ENCODE measurements at regions not wholly inside any gene's neighbourhood (a gene's known extent, or its start where the extent isn't known, plus 50 kb on each side); places are given as distances from the start of the nearest gene placed in this dataset.

DNA sequence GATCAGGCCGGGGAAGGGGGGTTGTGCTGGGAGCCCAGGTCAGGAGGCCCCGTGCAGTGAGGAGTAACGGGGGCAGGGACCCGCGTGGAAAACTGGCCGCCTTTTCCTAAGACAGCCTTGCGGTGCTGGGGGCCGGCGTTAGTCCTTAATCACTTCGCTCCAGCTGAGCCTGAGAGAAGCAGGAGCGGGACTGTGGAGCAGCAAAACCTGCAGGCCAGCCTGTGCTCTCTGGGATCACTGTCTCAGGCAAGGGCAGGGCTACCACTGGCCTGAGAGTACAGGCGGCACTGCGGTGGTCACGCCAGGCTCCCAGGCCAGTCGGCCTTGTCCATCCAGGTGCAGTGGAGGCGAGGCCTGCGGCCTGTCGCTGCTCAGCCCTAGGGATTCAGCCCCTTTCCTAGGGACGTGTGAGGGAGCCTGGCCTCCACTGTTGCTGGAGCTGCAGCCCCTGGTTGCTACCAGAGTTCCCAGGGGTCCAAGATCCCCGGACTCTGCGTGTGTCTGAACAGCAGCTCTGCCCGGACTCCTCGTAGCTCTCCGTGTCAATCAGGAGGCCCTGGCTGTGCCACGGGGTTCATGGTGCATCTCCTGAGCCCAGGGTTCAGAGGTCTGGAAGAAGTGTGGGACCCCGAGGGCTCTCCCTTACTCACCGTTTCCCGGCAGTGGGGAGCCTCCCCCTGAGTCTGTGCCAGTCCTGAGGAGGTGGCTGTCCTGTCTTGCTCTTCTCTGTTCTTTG, 2141.7 kb upstream of the TENM3 start:
- peak in 1 of 3 donors; percentile 33 for DNase-seq
- WGBS: 82% methylated on average over 28 of the region's 28 CpGs
- Histone ChIP-seq H3K27ac (ENCODE audit: low read length) (no peak overlapping the region), H3K9me3 (ENCODE audit: control insufficient read depth, low read length) (no peaks in the 10 kb centered on the region), H3K4me3 (ENCODE audit: low read length) (no peak overlapping the region), H3K4me1 (ENCODE audit: control insufficient read depth, insufficient read depth, low read length) (no peaks in the 10 kb centered on the region), H3K27me3 (ENCODE audit: control insufficient read depth, insufficient read depth) (no peaks in the 10 kb centered on the region)
- peak in 1 of 2 donors; percentile 26 for ATAC-seq
- intact Hi-C loops (cut with DNase I): no loop called here

DNA sequence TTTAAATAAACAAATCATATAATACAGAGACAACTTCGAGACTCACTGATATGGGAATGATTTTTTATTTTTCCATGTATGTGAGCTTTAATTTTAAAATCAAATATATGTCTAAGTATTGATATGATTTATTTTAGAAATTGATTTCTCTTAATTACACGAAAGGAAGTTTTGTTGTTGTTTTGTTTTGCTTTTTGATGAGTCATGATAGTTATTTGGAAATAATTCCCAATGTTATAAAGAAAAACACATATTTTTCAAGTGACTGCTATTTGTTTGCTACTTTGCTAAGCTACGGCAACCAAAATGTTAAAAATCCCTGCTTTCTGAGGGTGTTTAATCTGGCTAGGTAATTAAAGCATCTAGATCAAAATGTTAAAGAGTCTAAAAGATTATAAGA, 2139.4 kb upstream of the TENM3 start:
- 78% methylated on average over 3 of the region's 3 CpGs for WGBS
- H3K9me3 ChIP-seq (ENCODE audit: control insufficient read depth, low read length): no peaks in the 10 kb centered on the region
- DNase-seq (no peak), ATAC-seq (no peak)
- H3K27me3 ChIP-seq (ENCODE audit: control insufficient read depth, insufficient read depth): no peaks in the 10 kb centered on the region
- intact Hi-C loops (cut with DNase I): no loop called here
- no peak overlapping the region for H3K27ac ChIP-seq (ENCODE audit: low read length)
- H3K4me1 ChIP-seq (ENCODE audit: control insufficient read depth, insufficient read depth, low read length): no peaks in the 10 kb centered on the region
- H3K4me3 ChIP-seq (ENCODE audit: low read length): no peak overlapping the region

DNA sequence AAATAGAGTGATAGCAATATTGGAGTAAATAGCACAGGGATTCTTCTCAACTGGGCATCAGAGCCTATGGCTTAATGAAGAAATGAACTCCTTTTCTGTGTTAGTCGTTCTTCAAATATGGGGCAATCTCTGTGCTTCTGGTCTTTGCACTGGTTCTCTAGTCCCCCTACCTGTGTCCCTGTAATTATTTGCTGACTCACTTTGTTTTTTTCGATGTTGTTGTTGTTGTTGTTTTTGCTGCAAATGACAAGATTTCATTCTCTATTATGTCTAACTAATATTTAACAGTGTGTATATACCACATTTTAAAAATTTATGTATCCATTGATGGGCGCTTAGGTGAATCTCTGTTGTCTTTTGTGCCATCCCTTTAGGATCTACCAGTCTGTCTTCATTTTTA, 2137.8 kb upstream of the TENM3 start:
- intact Hi-C loops (cut with DNase I): no loop called here
- Histone ChIP-seq H3K27ac (ENCODE audit: low read length) (no peak overlapping the region), H3K9me3 (ENCODE audit: control insufficient read depth, low read length) (no peaks in the 10 kb centered on the region), H3K4me1 (ENCODE audit: control insufficient read depth, insufficient read depth, low read length) (no peaks in the 10 kb centered on the region), H3K27me3 (ENCODE audit: control insufficient read depth, insufficient read depth) (no peaks in the 10 kb centered on the region), H3K4me3 (ENCODE audit: low read length) (no peak overlapping the region)
- WGBS: 82% methylated on average over 3 of the region's 3 CpGs
- DNase-seq: no peak
- no peak for ATAC-seq

DNA sequence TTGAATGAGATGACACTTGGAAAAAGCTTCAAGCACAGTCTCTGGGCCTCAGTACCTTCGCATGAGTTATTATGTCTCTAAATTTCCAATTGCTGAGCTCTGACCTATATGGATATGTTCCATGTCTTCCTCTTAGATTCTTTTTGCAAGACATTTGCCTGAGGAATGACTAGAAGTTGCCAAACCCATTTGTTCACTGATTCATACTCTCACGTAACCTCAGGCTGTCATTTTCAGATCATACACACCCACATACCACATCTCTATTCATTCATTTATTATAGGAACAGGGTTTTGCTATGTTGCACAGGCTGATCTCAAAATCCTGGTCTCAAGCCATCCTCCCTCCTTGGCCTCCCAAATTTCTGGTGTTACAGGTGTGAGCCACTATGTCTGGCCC, 2137.1 kb upstream of the TENM3 start:
- Histone ChIP-seq H3K27ac (ENCODE audit: low read length) (no peak overlapping the region), H3K9me3 (ENCODE audit: control insufficient read depth, low read length) (no peaks in the 10 kb centered on the region), H3K27me3 (ENCODE audit: control insufficient read depth, insufficient read depth) (no peaks in the 10 kb centered on the region), H3K4me1 (ENCODE audit: control insufficient read depth, insufficient read depth, low read length) (no peaks in the 10 kb centered on the region), H3K4me3 (ENCODE audit: low read length) (no peak overlapping the region)
- 84% methylated on average over 2 of the region's 2 CpGs for WGBS
- no peak for ATAC-seq
- intact Hi-C loops (cut with DNase I): no loop called here
- no peak for DNase-seq

DNA sequence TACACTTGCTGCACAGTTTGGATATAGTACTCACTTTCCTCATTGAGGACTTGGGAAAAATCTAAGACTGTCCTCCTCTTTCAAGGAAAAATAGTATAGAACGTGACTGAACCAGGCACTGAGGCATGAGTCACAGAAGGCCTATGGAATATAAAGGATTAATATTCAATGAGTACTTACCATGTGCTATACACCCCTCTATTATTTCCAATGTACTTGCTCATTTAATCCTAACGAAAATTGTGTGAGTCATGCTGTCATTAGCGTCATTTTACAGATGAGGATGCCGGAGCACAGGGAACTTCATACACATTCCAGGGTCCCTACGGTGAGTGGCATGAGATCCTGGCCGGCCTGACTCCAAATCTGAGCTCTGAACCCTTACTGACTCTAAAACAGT, 2136.2 kb upstream of the TENM3 start:
- Histone ChIP-seq H3K4me3 (ENCODE audit: low read length) (no peak overlapping the region), H3K27ac (ENCODE audit: low read length) (no peak overlapping the region), H3K4me1 (ENCODE audit: control insufficient read depth, insufficient read depth, low read length) (no peaks in the 10 kb centered on the region), H3K9me3 (ENCODE audit: control insufficient read depth, low read length) (no peaks in the 10 kb centered on the region), H3K27me3 (ENCODE audit: control insufficient read depth, insufficient read depth) (no peaks in the 10 kb centered on the region)
- 76% methylated on average over 6 of the region's 6 CpGs for WGBS
- DNase-seq (no peak), ATAC-seq (no peak)
- intact Hi-C loops (cut with DNase I): no loop called here

DNA sequence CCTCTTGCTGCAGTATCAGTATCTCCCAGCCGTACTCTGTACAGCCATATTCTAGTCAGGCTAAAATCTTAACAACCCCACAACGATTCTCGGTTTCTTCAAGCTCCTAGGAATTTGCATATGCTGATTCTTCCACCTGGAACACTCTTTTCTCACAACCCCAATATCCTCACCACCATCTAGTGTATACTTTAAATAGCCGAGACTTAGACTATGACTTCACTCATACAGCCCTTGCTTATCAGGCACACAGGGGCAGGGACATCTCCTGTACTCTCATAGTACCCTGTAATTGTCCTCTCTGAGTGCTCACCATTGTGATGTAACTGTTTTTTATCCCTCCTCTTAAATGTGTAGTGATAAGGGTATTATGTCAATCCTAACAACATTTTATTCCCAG, 2126.4 kb upstream of the TENM3 start:
- intact Hi-C loops (cut with DNase I): no loop called here
- ATAC-seq (no peak), DNase-seq (no peak)
- Histone ChIP-seq H3K4me3 (ENCODE audit: low read length) (no peak overlapping the region), H3K9me3 (ENCODE audit: control insufficient read depth, low read length) (no peaks in the 10 kb centered on the region), H3K4me1 (ENCODE audit: control insufficient read depth, insufficient read depth, low read length) (no peaks in the 10 kb centered on the region), H3K27ac (ENCODE audit: low read length) (no peak overlapping the region), H3K27me3 (ENCODE audit: control insufficient read depth, insufficient read depth) (no peaks in the 10 kb centered on the region)
- WGBS: 51% methylated on average over 4 of the region's 4 CpGs

DNA sequence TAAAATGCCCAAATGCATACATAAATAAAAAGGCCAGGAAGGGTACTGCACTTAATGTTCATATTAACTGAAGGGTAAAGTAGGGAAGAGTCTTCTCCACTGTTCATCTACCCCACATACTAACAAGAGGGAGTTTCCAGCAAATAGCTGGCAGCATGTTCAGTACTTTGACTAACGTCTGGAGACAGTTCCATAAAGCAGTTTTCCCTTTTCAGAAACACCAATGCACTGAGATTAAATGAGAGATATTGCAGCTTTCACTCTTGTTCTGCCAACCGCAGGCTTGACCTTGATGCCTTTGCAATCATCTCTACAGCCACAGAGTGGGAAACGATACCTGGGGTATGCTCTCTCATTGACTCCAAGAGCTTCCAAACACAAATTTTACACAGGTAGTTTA, 2123.1 kb upstream of the TENM3 start:
- ATAC-seq (no peak), DNase-seq (no peak)
- H3K27me3 ChIP-seq (ENCODE audit: control insufficient read depth, insufficient read depth): no peaks in the 10 kb centered on the region
- no peak overlapping the region for H3K4me3 ChIP-seq (ENCODE audit: low read length)
- no peak overlapping the region for H3K27ac ChIP-seq (ENCODE audit: low read length)
- 60% methylated on average over 3 of the region's 3 CpGs for WGBS
- intact Hi-C loops (cut with DNase I): no loop called here
- no peaks in the 10 kb centered on the region for H3K9me3 ChIP-seq (ENCODE audit: control insufficient read depth, low read length)
- no peaks in the 10 kb centered on the region for H3K4me1 ChIP-seq (ENCODE audit: control insufficient read depth, insufficient read depth, low read length)

DNA sequence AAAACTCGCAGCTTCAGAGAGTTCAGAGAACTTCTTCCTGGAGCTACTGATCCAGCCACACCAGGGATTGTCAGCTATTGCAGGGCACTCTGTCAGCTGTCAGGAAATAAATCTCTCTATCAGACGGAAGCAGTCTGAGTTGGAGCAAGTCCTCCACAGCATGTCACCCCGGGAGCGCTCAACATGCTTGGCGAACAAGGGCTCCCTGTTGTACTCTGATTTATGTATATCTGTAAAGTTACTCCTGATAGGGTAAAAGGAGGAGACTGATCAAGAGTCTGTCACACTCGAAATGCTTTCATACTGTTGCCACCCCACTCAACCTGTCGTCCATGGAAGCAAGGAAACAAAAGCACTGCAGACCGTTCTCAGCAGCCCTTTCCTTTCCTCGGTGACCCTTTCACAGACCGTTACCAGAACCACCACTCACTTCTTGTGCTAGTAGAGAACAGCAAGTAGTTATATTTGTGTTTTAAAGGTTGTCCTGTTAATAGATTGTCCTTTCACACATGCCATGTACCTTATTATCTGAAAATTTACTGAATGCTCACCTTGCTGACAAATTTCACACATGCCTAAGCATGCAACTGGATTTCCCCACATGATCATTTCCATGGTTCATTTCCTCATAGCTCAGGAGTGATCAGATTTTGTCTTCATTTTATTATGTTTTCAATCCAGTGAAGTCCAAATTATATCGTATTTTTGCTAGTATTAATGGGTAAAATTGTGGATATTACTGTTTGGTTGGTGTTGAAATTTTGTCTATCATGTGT, 2108.9 kb upstream of the TENM3 start:
- Histone ChIP-seq H3K9me3 (ENCODE audit: control insufficient read depth, low read length) (no peaks in the 10 kb centered on the region), H3K4me1 (ENCODE audit: control insufficient read depth, insufficient read depth, low read length) (no peaks in the 10 kb centered on the region), H3K4me3 (ENCODE audit: low read length) (peak overlapping the region; percentile 7), H3K27me3 (ENCODE audit: control insufficient read depth, insufficient read depth) (no peaks in the 10 kb centered on the region), H3K27ac (ENCODE audit: low read length) (no peak overlapping the region)
- ATAC-seq (peak; percentile 34 to 57), DNase-seq (no peak)
- WGBS: 10% methylated on average over 11 of the region's 11 CpGs
- intact Hi-C loops (cut with DNase I): no loop called here

DNA sequence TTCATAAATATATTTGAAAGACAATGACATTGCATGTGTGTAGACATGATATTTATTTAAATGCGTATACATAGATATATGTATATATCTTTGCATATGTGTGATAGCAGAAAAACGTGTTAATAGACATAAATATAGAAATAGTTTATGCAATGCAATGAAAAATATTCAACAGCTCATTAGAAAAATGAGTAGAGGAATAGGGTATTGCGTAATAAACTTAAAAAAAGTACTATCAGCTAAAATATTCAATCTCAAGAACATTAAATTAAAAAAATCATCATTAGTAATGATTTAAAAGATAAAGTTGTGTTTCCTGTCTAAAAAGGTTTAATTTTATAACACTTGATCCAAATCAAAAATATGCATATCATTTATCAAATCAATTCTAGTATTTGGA, 2101.5 kb upstream of the TENM3 start:
- intact Hi-C loops (cut with DNase I): no loop called here
- WGBS: 79% methylated on average over 3 of the region's 3 CpGs
- ATAC-seq: no peak
- DNase-seq: no peak
- H3K4me1 ChIP-seq (ENCODE audit: control insufficient read depth, insufficient read depth, low read length): no peaks in the 10 kb centered on the region
- H3K4me3 ChIP-seq (ENCODE audit: low read length): no peak overlapping the region
- no peaks in the 10 kb centered on the region for H3K9me3 ChIP-seq (ENCODE audit: control insufficient read depth, low read length)
- no peaks in the 10 kb centered on the region for H3K27me3 ChIP-seq (ENCODE audit: control insufficient read depth, insufficient read depth)
- no peak overlapping the region for H3K27ac ChIP-seq (ENCODE audit: low read length)

DNA sequence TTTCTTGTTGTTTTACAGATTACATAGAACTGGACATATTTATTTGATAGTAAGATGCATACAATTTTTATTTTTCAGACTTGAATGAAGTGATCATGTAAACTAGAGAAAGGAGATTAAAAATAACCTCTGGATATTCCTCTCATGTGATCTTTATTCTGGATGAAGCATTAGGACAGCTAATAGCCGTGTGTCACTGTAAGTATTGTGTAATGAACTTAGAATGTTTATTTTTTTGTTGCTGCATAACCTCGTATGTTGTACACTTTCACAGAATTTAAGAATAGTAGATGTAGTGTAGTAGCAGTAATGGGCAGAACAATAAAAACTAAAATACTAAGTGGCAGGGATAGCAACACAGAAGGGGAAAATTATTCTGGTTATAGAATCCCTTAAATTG, 2094.5 kb upstream of the TENM3 start:
- no peak for ATAC-seq
- H3K4me1 ChIP-seq (ENCODE audit: control insufficient read depth, insufficient read depth, low read length): no peaks in the 10 kb centered on the region
- H3K27me3 ChIP-seq (ENCODE audit: control insufficient read depth, insufficient read depth): no peaks in the 10 kb centered on the region
- 53% methylated on average over 2 of the region's 2 CpGs for WGBS
- DNase-seq: no peak
- H3K9me3 ChIP-seq (ENCODE audit: control insufficient read depth, low read length): no peaks in the 10 kb centered on the region
- no peak overlapping the region for H3K4me3 ChIP-seq (ENCODE audit: low read length)
- no peak overlapping the region for H3K27ac ChIP-seq (ENCODE audit: low read length)
- intact Hi-C loops (cut with DNase I): no loop called here

DNA sequence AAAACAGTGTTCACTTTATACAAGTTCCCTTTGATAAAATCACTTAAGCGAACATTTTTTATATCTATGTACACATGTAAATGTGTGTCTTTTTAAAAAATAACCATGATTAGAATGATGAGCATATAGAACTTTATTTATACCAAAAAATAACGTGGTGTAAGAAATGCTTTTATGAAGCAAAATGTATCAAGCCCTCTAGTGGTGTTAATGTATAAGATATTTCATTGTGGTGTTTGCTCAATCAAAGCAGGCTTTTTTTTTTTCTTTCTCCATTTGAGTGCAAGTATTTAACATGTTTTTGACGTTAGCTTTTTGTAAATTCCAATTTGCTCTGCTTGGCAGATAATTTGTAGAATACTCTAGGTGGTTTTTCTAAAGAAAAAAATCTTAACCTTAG, 2092.4 kb upstream of the TENM3 start:
- Histone ChIP-seq H3K4me1 (ENCODE audit: control insufficient read depth, insufficient read depth, low read length) (no peaks in the 10 kb centered on the region), H3K27me3 (ENCODE audit: control insufficient read depth, insufficient read depth) (no peaks in the 10 kb centered on the region), H3K4me3 (ENCODE audit: low read length) (no peak overlapping the region), H3K27ac (ENCODE audit: low read length) (no peak overlapping the region), H3K9me3 (ENCODE audit: control insufficient read depth, low read length) (no peaks in the 10 kb centered on the region)
- DNase-seq (no peak), ATAC-seq (no peak)
- intact Hi-C loops (cut with DNase I): no loop called here
- WGBS: 30% methylated on average over 3 of the region's 3 CpGs
